NCI-H1930 (cell line): ENCODE measurements at regions not wholly inside any gene's neighbourhood (a gene's known extent, or its start where the extent isn't known, plus 50 kb on each side); places are given as distances from the start of the nearest gene placed in this dataset.

Source experiments
- DNase-seq, 2 experiments: peaks; one replicate each; lab custom pipeline; 2025; lab: John Stamatoyannopoulos, UW

DNA sequence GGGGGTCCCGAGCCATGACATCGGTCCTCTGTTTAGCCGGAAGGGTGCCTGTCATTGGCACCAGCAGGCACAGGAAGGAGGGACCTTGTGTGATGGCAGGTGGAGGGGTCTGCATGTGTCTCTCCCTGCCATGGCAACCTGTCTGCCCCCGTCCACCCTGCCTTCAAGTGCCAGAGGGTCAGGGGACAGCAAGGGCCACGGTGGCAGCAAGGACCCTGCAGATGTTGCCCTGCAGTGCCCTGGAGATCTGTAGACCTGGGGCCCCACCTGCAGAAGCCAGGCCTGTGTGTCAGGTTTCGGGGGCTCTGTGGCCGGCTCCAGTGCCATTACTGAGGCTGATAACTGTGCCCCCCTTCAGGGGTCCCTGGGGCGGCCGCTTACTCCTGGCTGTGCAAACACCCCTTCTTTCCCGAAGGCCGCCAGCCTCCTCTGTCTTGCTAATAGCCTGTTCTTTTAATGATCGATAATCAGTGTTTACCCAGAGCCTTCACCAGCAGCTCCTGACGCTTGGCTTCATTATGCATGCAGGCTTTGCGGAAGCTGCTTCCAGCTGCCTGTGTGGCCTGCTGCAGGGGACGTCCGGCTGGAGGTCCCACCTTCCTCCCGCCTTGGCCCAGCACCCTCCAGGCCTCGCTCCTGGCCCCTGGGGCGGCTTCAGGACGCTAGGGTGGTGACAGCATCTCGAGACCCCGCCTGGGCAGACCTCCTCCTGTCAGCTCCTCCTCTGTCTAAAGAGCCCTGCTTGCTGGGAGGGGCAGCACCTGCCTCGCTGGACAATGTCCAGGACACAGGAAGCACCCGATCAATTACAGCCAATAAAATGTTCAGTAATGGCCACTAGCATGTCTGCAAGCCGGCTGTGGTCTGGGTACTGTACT lies 153.0 kb downstream of the KIF26A start:
- no peak for DNase-seq

DNA sequence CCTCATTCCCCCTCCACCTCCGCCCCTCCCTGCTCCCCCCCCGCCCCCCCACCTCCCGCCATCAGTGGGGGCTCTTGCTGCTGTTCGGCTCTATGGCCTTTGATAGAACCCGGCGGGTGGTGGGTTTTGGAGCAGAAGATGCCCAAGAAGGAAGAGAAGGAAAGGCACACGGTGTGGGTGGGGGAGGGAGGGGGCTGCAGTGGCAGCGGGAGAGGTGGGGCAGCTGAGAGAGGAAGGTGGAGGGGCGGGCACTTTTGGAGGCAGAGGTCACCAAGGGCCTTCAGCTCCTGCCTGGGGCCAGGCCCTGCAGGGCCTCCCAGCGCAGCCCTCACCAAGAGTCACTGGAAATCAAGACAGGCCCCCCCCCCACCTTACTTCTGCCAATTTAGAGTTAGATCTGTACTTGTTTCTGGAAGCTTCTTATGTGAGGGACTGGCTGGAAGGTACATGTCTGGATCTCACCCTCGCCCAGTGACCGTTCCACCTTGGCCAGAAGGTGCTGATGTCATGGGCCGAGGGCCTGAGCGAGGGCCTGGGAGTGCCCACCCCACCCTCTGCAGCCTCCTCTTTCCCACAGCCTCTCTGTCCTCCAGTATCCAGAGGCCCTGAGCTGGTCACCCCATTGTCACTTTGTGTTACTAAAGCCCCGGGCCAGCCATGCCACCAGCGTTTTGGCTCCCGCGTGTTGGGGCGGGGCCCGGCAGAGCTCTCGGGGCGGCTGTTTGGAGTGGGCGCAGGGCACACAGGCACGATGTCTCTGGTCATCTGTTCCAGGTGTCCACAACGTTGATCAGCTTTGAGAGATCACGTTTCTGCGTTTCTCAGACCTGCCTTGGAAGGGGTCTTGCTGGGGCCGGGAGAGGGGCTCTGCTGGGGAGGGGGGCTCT lies 153.9 kb downstream of the KIF26A start:
- DNase-seq, result no peak

DNA sequence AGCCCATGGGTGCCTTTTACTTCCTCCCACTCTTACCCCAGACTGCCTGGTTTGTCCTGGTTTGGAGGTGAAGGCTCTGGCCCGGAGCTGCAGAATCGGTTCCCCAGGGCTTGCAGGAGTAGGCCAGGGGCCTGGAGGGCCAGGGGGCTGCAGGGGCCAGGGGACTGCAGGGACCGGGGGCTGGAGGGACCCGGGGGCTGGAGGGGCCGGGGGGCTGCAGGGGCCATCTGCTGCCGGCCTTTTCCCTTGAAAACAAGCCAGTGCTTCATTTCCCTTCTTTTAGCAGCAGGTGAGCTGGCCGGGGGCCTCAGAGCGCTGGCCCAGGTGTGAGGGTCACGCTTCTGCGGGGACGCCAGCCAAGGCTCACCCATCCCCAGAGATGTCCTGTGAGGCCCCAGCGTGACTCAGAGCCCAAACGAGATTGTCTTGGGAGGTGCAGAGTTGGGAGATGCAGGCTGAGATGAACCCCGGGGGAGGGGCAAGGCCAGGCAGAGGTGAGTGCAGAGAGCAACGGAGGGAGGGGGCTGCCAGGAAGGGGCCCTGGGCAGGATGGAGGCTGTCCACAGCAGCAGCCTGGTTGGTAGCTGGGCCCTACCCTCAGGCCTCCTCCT lies 154.9 kb downstream of the KIF26A start:
- DNase-seq, result no peak

DNA sequence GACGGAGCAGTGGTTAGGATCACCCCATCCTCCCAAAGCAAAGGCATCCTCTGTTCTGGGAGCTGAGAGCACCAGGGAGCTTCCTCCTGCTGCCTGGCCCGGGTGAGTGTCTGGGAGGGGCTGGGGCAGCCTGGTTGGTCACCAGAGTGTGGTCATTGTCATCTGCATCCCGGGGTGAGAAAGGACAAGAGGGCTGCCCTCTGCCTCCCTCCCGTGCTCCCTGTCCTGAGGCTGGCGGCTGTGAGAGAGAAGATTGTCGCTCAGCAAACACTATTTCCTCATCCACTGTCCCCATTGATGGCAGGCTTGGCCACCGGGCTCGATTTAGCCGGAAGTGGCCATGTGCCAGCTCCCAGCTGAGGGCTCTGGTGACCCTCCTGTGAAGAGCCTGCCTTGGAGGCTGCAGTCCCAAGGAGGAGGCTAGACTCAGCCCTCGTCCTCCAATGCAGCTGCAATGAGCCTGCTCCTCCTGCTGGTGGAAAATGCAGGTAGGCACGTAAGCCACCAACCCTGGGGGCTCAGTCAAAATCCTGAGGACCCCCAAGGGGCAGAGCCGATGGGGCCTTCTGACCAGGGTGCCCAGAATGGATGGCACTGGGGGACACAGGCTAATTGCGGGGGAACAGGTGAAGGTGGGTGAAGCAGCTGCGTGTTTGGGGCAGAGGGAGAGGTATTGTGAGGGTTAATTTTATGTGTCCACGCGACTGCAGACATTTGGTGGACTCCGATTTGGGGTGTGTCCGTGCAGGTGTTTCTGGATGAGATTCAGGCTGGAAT lies 155.7 kb downstream of the KIF26A start:
- no peak for DNase-seq

DNA sequence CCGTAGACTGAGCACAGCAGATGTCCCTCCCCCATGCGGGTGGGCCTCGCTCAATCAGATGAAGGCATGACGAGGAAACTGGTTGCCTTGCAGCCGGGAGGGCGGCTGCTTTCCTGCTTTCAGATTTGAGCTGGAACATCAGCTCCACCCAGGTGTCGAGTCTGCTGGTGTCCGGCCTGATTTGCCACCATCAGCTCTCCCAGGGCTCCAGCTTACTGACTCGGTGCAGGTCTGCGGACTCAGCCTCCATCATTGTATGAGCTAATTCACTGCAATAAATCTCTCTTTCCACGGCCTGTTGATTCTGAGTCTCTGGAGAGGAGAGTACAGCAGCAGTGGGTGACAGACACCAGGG lies 156.2 kb downstream of the KIF26A start:
- no peak for DNase-seq

DNA sequence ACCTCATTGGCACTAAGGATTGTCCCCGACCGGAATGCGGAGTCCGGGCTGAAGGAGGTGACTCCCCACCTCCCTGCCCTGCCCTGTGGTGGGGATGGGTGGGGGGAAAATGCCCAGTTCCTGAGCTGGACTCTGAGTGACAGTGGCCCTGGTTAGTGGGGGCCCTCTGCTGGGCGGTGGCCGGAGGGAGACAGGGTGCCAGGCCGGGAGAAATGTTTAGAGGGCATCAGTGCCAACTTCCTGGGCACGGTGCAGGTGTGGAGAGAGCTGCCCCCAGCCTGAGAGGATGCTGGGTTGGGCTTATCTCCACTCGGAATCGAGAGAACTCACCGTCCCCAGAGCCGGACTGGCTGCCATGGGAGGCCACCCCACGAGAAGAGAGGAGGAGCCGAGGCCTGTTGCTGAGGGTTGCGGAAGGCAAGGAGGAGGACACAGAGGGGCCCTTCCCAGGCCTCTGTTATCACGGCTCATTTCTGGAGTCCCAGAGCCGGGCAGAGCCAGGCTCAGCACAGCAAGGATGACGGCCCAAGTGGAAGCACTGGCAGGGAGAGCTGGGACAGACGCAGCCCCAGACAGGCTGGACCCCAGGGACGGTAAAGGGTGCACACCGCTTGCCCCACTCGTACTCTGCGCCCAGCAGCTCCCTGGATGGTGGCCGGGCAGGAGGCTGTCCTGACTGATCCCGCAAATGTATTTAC lies 156.7 kb downstream of the KIF26A start:
- no peak for DNase-seq

DNA sequence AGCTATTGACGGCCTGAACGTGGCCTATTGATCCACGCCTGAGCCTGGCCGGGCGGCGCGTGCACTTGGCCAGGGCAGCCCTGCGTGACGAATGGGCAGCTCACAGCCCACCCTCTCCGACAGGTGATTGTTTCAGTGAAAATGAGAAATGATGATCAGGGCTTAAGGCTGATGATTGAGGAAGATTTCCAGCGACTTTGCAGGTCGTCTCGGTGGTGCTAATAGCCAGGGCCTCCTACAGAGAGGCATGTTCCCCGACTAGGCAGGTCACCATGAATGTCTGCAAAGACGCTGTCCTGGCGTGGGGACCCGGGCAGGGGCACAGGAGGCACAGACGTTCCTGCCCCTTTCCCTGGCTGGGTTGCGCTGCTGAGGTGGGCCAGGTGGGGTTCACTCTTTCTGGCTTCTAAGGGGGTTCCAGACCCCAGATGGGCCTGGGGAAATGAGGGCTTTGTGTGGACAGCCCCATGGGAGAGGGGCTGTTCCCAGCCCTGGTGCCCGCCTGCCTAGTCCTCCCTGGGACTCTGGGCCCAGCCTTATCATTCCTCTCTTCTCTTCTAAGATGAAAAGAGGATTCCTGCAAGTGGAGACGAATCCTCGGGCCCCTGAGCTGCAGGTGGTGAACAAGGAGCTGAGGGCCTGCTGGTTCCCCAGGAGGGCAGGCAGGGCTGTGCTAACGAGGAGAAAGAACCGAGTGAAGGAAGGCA lies 157.4 kb downstream of the KIF26A start:
- no peak for DNase-seq

DNA sequence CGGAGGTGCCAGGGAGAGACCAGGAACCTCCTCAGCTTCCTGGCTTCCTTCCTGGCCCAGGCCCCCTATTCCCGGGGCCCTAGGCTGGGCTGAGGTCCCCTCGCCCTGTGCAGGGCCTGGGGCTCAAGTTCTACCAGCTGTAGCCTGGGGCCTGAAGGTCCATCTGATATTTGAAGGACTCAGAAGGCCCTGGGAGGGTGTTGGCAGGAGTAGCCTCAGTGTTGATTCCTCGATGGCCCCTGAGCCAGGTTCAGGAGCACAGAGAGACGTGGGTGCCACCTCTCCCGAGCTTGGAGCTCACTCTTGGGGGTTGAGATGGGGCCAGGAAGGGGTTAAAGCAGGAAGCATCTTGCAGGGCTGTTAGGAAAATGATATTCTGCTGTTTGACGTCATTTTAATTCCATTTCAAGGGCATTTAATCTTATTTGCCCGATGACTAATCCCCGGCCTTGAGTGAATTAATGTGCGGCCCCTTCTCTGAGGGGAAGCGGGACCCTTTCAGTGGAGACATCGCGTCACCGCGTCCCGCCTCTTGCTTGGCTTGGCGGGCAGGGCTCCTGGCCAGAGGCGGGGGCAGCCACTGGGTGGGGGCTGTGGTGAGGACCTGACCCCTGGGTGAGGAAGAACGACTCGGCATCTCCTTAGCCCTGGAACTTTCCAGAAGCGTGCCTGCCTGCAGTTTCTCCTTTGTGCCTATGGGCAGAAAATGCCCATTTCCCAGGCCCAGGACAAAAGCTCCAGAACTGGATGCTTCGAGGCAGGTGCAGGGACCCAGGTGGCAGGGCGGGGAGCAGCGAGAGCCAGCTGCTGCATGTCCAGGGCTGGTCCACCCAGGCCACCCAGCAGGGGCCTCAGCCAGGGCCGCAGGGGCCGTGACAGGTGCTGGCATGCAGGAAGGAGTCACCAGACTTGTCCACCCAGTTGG lies 158.3 kb downstream of the KIF26A start:
- DNase-seq, result no peak

DNA sequence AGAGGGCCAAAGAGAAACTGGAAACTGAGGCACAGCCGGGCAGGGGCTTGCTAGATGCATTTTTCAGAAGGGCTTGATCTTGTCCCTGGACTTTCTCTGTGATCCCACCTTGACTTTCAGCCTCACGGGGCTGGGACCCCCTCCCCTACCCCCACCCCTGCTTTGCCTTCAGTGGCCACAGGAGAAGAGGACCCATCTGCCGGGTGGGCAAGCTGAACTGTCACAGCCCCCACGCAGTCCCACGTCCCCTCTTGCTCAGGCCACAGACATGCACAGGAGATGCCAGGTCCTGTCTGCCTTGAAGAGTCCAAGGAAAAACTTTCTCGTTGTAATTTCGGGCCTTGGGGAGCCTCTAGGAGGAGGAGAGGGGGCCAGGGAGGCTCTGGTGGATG lies 158.9 kb downstream of the KIF26A start:
- no peak for DNase-seq

DNA sequence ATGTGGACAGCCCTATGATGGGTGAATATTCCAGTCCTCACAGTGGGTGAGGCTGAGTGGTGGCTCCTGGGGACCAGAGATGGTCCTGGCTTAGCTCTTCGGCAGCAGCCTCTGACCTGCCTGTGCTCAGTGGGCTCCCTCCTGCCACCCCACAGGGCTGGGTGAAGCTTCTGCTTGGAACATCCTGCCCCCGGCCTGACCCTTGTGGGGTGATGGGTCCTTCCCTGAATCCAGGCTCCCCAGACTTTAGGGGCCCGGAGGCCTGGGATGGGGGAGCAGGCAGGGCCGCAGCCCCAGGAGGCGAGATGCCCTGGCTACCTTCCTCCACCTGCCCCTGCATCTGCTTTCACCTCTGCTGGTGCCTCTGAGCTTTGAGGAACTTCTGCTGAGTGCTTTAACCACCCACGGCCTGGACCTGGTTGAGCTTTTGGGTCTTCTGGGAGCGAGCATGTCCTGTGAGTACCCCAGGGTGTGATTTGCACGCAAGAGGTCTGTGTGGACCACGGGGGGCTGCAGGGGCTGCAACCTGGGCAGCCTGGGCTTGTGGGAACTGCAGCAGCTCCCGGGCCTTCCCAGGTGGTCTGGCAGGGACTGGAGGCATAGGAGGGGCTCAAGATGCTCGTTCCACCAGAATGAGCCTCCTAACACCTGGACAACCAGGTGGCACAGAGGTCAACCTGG lies 159.5 kb downstream of the KIF26A start:
- no peak for DNase-seq

DNA sequence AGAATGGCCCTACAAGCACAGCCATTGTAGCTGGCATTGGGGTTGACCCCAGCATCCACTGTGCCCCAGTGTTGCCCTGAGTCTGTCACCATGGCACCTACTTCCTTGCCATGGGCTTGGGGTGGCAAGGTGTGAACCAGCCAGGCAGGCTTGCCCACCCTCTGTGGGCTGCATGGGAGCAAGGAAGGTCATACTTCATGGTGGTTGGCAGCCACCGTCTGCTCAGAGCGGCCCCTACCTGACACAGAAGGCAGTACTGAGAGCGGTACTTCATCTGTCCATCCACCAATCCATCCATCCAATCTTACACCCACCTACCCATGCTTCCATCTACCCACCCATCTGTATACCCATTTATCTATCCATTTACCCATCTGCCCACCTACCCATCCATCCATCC lies 160.1 kb downstream of the KIF26A start:
- DNase-seq, result no peak

DNA sequence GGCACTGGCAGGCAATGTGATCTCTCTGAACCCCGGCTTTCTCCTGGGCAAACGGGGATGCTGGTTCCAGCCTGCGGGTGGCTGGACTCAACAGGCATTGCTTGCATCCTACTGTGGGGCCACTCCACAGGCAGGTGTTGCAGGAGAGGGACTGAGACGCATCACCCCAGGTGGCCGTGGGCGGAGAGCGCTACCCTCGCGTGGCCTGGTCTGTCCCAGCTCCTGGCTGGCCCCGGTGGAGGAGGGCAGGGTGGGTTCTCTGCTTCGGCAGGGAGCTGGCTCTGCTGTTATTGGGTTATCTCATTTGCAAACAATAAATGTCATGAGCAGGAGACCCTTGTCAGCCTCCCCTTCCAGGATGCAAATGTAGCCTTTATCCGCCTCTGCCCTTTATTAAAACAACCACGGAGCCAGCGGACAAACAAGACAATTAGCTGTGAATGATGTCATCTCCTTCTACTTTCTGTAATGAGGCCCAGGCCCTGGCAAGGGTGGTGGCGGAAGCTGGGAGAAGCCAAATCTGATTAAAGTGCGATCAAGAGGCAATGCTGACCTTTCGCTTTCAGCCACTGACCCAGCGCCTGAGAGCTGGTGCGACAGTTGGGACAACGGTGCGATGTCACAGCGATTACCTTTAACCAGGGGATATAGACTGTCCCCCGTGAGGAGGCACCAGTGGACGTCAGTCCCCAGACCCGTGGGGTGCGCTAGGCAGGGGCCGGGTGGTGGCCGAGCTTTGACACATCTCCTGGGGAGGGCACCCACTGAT lies 161.8 kb downstream of the KIF26A start:
- no peak for DNase-seq

DNA sequence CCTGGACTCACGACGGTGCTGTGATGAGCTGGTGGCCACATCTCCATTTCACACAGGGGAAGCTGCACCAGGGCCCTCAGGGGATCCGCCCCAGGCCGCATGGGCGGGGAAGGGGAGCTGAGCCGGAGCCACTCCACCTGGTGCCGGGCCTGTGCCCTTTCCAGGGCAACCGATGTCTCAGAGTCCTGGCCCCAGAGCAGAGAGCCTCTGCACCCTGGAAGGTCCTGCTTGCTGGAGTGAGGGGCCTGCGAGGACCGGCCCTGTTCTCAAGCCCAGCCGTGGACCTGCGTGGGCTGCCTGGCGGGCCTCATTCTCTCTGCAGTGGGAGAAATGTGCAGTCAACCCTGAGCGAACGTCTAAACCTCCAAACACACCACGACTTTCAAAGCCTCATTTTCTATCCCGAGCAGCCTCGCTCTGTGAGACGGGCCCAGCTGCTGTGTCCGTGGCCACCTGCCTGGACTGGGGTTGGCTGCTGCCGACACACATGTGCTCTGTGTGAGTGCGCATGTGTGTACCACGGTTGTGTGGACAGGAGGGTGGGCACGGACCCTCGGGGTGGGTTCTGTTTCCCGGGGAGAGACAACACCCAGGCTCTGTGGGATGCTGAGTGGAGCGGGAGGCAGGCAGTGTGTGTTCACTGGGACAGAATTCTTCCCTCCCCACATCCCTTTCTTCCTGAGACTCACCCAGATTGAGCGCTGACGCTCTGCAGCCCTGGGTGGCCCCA lies 163.5 kb downstream of the KIF26A start:
- DNase-seq, result no peak

DNA sequence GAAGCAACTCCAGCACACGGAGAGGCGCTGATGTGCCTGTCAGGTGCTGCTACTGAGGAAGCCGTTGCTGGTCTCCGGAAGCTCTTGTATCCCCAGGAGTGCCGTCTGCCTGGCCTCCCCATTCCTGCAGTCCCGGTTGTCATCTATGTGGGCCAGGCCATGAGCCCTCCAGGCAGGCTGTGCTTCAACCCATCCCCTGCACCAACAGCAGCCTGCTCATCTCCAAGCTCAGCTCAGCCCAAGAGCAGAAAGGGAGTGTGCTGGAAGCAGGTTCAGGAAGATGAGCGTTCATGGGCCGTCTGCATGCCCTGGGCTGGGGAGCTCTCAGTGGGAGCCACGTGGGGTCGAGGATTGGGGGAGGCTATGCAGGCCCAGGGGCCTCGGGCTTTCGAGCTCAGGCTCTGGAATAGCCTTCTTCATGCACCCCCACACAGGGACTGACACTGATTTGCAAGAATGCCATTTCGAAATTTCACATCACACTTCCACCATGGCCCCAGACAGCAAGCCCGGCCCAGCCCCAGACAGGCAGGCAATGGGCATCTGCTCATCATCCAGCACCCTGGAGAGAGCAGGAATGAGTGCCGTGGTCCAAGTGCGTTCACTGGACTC lies 164.5 kb downstream of the KIF26A start:
- DNase-seq, result no peak

DNA sequence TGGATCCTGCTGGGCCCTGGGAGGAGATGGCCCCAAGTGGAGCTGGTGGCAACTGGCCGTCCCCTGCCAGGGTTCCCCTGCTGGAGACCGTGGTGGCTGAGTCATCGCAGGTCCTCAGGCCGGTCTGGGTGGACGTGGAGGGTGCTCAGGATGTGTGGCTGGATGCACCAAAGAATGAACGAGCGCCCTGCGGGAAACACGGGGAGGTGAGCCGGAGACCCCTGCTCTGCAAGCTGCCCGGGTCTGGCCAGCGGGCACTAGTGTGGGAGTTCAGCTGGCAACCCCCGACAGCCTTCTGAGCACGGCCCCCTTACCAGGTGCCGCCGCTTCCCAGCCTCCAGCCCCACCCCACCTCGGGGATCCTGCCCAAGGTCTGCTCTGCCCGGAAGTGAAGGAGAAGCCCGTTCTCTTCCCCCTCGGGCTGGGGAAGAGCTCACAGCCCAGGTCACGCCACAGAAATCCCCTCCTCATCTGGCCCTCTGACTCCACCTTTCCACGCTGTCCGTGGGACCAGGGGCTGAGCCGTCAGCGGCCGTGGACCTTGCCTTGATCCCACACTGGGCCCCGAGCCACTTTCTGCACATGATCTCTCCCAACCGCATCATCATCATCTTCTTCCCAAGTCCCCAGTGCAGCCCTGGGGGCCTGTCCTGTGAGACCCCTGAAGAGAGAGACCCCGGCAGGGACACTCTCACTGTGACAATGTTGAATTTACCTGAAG lies 165.5 kb downstream of the KIF26A start:
- DNase-seq, result no peak
